Smooth muscle cell (in vitro differentiated cells): ENCODE measurements at regions not wholly inside any gene's neighbourhood (a gene's known extent, or its start where the extent isn't known, plus 50 kb on each side); places are given as distances from the start of the nearest gene placed in this dataset.
"Not testable (repeated sequence)": the region's sequence is repeated elsewhere in the genome, so short reads cannot be mapped to it uniquely, and the experiment has no call there.

ENCODE experiments used
- DNase-seq: peaks from one replicate; lab custom pipeline; 2025; ENCODE audit not compliant: unreplicated experiment; lab: John Stamatoyannopoulos, UW
- H2AFZ ChIP-seq: fragments of 200-600 bp; sonication (generic); 2 replicates; pipeline ENCODE4 v1.6.0; 2016; ENCODE audit warnings: antibody characterized with exemption, low read depth, mild to moderate bottlenecking
- H3F3A ChIP-seq: fragments of 200-600 bp; sonication (generic); 2 replicates; pipeline ENCODE4 v1.6.0; 2017; ENCODE audit warnings: antibody characterized with exemption, low read depth
- H3K27ac ChIP-seq: fragments of 200-600 bp; sonication (generic); 2 replicates; pipeline ENCODE4 v1.5.1; 2016; ENCODE audit warnings: low read depth, mild to moderate bottlenecking
- H3K27me3 ChIP-seq: fragments of 200-600 bp; sonication (generic); 2 replicates; pipeline ENCODE4 v1.6.1; 2016; ENCODE audit warnings: low read depth, mild to moderate bottlenecking
- H3K36me3 ChIP-seq: fragments of 200-600 bp; sonication (generic); 2 replicates; pipeline ENCODE4 v1.5.1; 2016; ENCODE audit warnings: low read depth
- H3K4me1 ChIP-seq: fragments of 200-600 bp; sonication (generic); 2 replicates; pipeline ENCODE4 v1.5.1; 2016; ENCODE audit warnings: low read depth
- H3K4me2 ChIP-seq: fragments of 200-600 bp; sonication (generic); 2 replicates; pipeline ENCODE4 v1.6.0; 2016; ENCODE audit warnings: mild to moderate bottlenecking
- H3K4me3 ChIP-seq: fragments of 200-600 bp; sonication (generic); 2 replicates; pipeline ENCODE4 v1.5.1; 2016; ENCODE audit warnings: mild to moderate bottlenecking
- H3K79me2 ChIP-seq: fragments of 200-600 bp; sonication (generic); 2 replicates; pipeline ENCODE4 v1.6.0; 2016; ENCODE audit warnings: low read depth, mild to moderate bottlenecking
- H3K9ac ChIP-seq: fragments of 200-600 bp; sonication (generic); 2 replicates; pipeline ENCODE4 v1.6.0; 2016; ENCODE audit warnings: low read depth
- H3K9me3 ChIP-seq: fragments of 200-600 bp; sonication (generic); replicated peaks from 2 replicates; pipeline ENCODE4 v1.5.1; 2016; ENCODE audit warnings: low read depth
- H4K20me1 ChIP-seq: fragments of 200-600 bp; sonication (generic); 2 replicates; pipeline ENCODE4 v1.6.0; 2016; ENCODE audit warnings: low read depth
- WGBS: methylation state at CpG from one replicate; pipeline ENCODE4 v1.1.7; 2016; ENCODE audit warnings: low lambda C conversion rate; 5-methylcytosine and 5-hydroxymethylcytosine counted together
- TF ChIP-seq, protein P1 (sequence below): fragments of 200-600 bp; sonication (generic); IDR thresholded peaks from 2 replicates; pipeline ENCODE4 v1.5.1; 2017; ENCODE audit warnings: borderline replicate concordance, mild to moderate bottlenecking, antibody characterized with exemption; ENCODE audit not compliant: insufficient read depth, poor library complexity, severe bottlenecking

DNA sequence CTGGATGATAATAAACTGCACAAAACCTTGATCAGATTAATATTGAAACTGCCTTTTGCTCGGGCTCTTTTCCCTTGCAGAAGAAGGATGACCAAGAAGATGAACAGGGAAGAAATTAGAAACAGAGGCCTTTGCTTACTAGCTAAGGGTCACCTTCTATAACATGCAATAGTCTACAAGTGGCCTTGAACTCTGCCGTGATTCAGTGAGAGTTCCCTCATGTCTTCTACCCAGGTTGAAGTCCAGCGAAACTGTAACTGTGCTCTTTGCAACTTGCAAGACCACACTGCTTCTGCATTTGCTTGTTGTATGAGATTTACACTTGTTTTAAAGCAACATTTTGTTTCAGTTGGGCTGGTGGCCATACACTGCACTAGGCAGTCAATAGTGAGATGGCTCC lies 108.4 kb downstream of the IGLL1 start:
- no peaks in the 10 kb centered on the region for H3K36me3 ChIP-seq
- H2AFZ ChIP-seq = no peak overlapping the region
- no peaks in the 10 kb centered on the region for H3K27me3 ChIP-seq
- H3K27ac ChIP-seq = no peak overlapping the region
- 94% methylated on average over 3 of the region's 3 CpGs for WGBS
- H3F3A ChIP-seq = no peaks in the 10 kb centered on the region
- H3K9ac ChIP-seq = no peak overlapping the region
- H3K4me3 ChIP-seq = no peak overlapping the region
- no peak overlapping the region for H3K4me2 ChIP-seq
- TF ChIP-seq, protein P1, sequence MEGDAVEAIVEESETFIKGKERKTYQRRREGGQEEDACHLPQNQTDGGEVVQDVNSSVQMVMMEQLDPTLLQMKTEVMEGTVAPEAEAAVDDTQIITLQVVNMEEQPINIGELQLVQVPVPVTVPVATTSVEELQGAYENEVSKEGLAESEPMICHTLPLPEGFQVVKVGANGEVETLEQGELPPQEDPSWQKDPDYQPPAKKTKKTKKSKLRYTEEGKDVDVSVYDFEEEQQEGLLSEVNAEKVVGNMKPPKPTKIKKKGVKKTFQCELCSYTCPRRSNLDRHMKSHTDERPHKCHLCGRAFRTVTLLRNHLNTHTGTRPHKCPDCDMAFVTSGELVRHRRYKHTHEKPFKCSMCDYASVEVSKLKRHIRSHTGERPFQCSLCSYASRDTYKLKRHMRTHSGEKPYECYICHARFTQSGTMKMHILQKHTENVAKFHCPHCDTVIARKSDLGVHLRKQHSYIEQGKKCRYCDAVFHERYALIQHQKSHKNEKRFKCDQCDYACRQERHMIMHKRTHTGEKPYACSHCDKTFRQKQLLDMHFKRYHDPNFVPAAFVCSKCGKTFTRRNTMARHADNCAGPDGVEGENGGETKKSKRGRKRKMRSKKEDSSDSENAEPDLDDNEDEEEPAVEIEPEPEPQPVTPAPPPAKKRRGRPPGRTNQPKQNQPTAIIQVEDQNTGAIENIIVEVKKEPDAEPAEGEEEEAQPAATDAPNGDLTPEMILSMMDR = no peak
- H3K4me1 ChIP-seq = no peaks in the 10 kb centered on the region
- H4K20me1 ChIP-seq = no peaks in the 10 kb centered on the region
- H3K79me2 ChIP-seq = no peaks in the 10 kb centered on the region
- no peak for DNase-seq
- no peaks in the 10 kb centered on the region for H3K9me3 ChIP-seq

DNA sequence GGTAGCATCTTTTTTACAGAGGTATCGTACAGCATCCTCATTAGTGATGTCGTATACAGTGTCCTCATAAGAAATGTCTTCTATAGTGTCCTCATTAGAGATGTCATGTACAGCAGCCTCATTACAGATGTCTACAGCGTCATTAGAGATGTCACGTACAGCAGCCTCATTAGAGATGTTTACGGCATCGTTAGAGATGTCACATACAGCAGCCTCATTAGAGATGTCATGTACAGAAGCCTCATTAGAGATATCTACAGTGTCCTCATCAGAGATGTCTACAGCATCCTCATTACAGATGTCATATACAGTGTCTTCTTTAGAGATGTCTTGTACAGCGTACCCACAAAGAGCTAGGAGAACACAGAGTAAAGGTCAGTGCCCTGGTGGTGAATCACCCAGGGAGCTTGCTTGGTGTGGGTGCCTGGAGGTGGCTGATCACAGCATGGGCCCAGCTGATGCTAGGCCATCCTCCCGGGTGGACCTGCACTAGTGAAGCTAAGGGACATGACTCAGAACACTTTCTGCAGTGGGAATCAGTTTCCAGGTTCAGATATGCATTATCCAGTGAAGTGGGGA lies 109.2 kb downstream of the IGLL1 start:
- Histone ChIP-seq H4K20me1 (no peaks in the 10 kb centered on the region), H3K27ac (no peak overlapping the region), H3K27me3 (no peaks in the 10 kb centered on the region), H3K36me3 (no peaks in the 10 kb centered on the region), H3K9me3 (no peaks in the 10 kb centered on the region), H3F3A (no peaks in the 10 kb centered on the region), H3K9ac (no peak overlapping the region), H3K4me3 (no peak overlapping the region), H2AFZ (no peak overlapping the region), H3K4me1 (no peaks in the 10 kb centered on the region), H3K79me2 (no peaks in the 10 kb centered on the region), H3K4me2 (no peak overlapping the region)
- no peak for DNase-seq
- 95% methylated on average over 8 of the region's 8 CpGs for WGBS
- TF ChIP-seq, protein P1 = no peak

DNA sequence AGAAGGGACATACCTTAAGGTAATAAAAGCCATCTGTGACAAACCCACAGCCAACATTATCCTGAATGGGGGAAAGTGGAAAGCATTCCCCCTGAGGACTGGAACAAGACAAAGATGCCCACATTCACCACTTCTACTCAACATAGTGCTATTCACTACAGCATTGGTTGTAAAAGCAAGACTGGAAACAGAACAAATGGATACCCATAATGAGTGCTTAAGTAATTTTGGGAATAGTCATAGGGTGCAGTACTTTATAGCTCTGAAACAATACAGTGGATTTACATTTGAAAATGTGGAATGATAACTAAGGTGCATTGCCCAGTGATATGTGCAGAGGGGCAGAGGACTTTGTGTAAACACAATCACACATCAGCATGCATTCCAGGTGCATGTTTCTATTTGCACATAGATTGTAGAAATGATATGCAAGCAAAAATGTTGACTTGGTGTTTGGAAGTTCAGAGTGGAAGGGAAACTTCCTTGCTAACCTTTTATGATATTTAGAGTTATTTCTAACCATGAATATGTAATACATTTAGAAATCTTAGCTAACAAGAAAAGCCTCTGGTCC lies 112.3 kb downstream of the IGLL1 start:
- Histone ChIP-seq H3K27ac (no peak overlapping the region), H2AFZ (no peak overlapping the region), H4K20me1 (no peaks in the 10 kb centered on the region), H3K4me2 (no peak overlapping the region), H3K36me3 (no peaks in the 10 kb centered on the region), H3K27me3 (no peaks in the 10 kb centered on the region), H3K79me2 (no peaks in the 10 kb centered on the region), H3F3A (no peaks in the 10 kb centered on the region), H3K9ac (no peak overlapping the region), H3K4me1 (no peaks in the 10 kb centered on the region), H3K4me3 (no peak overlapping the region), H3K9me3 (no peaks in the 10 kb centered on the region)
- no peak for DNase-seq
- TF ChIP-seq, protein P1 = no peak

DNA sequence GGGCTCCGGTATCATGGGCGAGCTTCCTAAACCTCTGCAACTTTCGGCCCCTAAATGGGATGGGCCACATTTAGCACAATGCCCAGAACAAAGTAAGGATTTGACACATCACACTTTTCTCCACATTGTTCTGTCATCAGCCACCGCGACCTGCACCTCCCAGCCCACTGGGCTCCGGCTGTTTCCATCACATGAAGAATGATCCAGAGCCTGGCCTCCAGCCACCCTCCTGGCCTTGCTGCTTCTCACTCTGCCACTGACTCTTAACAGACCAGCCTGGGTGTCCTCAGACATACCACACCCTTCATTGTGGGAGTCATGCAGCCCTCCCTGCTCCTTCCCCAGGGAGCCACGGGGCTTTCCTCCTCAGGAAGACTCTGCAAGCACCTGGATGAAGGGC lies 113.7 kb downstream of the IGLL1 start:
- no peaks in the 10 kb centered on the region for H3K36me3 ChIP-seq
- no peak overlapping the region for H2AFZ ChIP-seq
- WGBS = 93% methylated on average over 7 of the region's 7 CpGs
- H3K79me2 ChIP-seq = no peaks in the 10 kb centered on the region
- H3K9me3 ChIP-seq = no peaks in the 10 kb centered on the region
- no peak for DNase-seq
- H3K9ac ChIP-seq = no peak overlapping the region
- H3K4me3 ChIP-seq = no peak overlapping the region
- H4K20me1 ChIP-seq = no peaks in the 10 kb centered on the region
- no peaks in the 10 kb centered on the region for H3K27me3 ChIP-seq
- TF ChIP-seq, protein P1 = no peak
- no peak overlapping the region for H3K27ac ChIP-seq
- H3K4me2 ChIP-seq = no peak overlapping the region
- H3F3A ChIP-seq = no peaks in the 10 kb centered on the region
- H3K4me1 ChIP-seq = no peaks in the 10 kb centered on the region

DNA sequence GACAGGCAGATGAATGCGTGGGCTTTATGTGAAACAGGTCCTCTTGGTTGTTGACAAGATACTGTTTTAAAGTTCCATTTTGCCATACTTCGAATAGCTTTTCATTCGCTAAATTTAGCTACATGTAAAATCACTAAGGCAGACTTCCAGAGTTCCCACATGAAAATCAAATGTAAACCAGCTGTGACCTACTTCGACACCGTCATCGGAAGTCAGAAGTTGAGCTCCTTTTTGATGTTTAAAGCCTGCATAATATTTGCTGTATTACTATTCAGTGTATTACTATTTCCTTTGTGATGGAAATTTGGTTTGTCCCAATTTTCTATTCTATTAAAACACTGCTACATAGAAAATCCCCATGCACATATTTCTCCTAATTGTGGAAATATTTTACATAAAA lies 115.3 kb downstream of the IGLL1 start:
- H2AFZ ChIP-seq, H3K27me3 ChIP-seq, H3K79me2 ChIP-seq, H3K4me2 ChIP-seq, H3K4me3 ChIP-seq, DNase-seq, H3K9ac ChIP-seq, H4K20me1 ChIP-seq, H3K36me3 ChIP-seq, H3K27ac ChIP-seq, H3K9me3 ChIP-seq, H3F3A ChIP-seq, H3K4me1 ChIP-seq: not testable (repeated sequence)
- WGBS = 53% methylated on average over 6 of the region's 6 CpGs

DNA sequence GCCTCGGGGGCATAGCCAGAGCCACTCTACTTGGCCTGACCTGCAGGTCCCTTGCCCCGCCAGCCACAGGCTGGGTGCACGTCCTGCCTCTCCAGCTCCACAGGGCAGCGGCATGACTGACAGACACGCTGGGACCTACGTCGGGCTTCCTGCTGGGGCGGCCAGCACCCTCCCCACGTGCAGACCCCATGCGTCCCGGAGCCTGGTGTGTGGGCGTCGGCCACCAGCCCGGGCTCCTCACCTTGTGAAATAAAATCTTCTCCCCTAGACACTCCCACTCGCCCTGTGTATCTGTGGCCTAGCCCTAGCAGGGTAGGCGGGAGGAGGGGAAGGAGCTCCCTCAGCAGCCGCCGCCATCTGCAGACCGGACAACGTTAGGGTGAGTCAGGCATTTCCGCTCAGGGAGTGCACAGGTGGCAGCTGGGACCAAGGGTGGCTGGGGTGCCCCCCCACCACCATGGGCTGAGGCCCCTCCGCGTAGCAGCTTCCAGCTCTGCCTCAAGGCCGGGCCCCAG lies 119.5 kb downstream of the IGLL1 start:
- H4K20me1 ChIP-seq, H3K4me3 ChIP-seq, DNase-seq, H3K4me1 ChIP-seq, H3K79me2 ChIP-seq, H2AFZ ChIP-seq, H3K27me3 ChIP-seq, H3K9me3 ChIP-seq, H3K27ac ChIP-seq, H3K9ac ChIP-seq, H3K4me2 ChIP-seq, H3K36me3 ChIP-seq, H3F3A ChIP-seq: not testable (repeated sequence)
- 87% methylated on average over 24 of the region's 24 CpGs for WGBS
